OCI-LY3 (cell line): ENCODE measurements at regions not wholly inside any gene's neighbourhood (a gene's known extent, or its start where the extent isn't known, plus 50 kb on each side); places are given as distances from the start of the nearest gene placed in this dataset.

Experiments
- CTCF ChIP-seq: fragments of 200-600, 300-600 bp; sonication (generic); IDR thresholded peaks from 2 replicates; pipeline ENCODE4 v1.5.1; 2014; ENCODE audit warnings: antibody characterized with exemption, low read length, low read depth
- EZH2phosphoT487 ChIP-seq: fragments of 200-600 bp; shearing (Covaris generic); IDR thresholded peaks from 2 replicates; pipeline ENCODE4 v1.6.1; 2018; ENCODE audit warnings: antibody characterized with exemption, mixed run types, low read depth

- TF ChIP-seq CTCF, result peak; percentile 87
- TF ChIP-seq EZH2phosphoT487, result no peak
These were observed 384.9 kb downstream of the HLX start for GRCh38 chr1:221263831-221264767.
